ENCODE measurements at regions not wholly inside any gene's neighbourhood (a gene's known extent, or its start where the extent isn't known, plus 50 kb on each side); places are given as distances from the start of the nearest gene placed in this dataset.
"Not testable (repeated sequence)": the region's sequence is repeated elsewhere in the genome, so short reads cannot be mapped to it uniquely, and the experiment has no call there.

GRCh38 chr10:43845121-43845520 lies 196.4 kb upstream of the ZNF32 start:
- H3K9me3 ChIP-seq (ENCODE audit: severe bottlenecking), result no peaks in the 10 kb centered on the region
- no peak overlapping the region for H3K27ac ChIP-seq
- DNase-seq, result no peak
- H3K27me3 ChIP-seq (ENCODE audit: insufficient read depth, low read depth, severe bottlenecking), result peaks cover 7% of the 10 kb centered on the region
- no peaks in the 10 kb centered on the region for H3K36me3 ChIP-seq
- H3K4me3 ChIP-seq (ENCODE audit: low read depth, low read length), result no peak overlapping the region
- TF ChIP-seq CTCF (IDR thresholded peaks at IDR 0.05; ENCODE audit: low read depth, low read length), result no peak

GRCh38 chr10:43844221-43844620 lies 195.5 kb upstream of the ZNF32 start:
- no peaks in the 10 kb centered on the region for H3K9me3 ChIP-seq (ENCODE audit: severe bottlenecking)
- peaks cover 7% of the 10 kb centered on the region for H3K27me3 ChIP-seq (ENCODE audit: insufficient read depth, low read depth, severe bottlenecking)
- TF ChIP-seq CTCF (IDR thresholded peaks at IDR 0.05; ENCODE audit: low read depth, low read length), result no peak
- H3K36me3 ChIP-seq, result no peaks in the 10 kb centered on the region
- H3K27ac ChIP-seq, result no peak overlapping the region
- no peak for DNase-seq
- H3K4me3 ChIP-seq (ENCODE audit: low read depth, low read length), result no peak overlapping the region

GRCh38 chr10:43843321-43844101 lies 194.8 kb upstream of the ZNF32 start:
- peaks cover 7% of the 10 kb centered on the region for H3K27me3 ChIP-seq (ENCODE audit: insufficient read depth, low read depth, severe bottlenecking)
- no peaks in the 10 kb centered on the region for H3K9me3 ChIP-seq (ENCODE audit: severe bottlenecking)
- H3K36me3 ChIP-seq, result no peaks in the 10 kb centered on the region
- H3K27ac ChIP-seq, result no peak overlapping the region
- no peak for DNase-seq
- no peak for TF ChIP-seq CTCF (IDR thresholded peaks at IDR 0.05; ENCODE audit: low read depth, low read length)
- H3K4me3 ChIP-seq (ENCODE audit: low read depth, low read length), result no peak overlapping the region

GRCh38 chr10:43842496-43842895 lies 193.8 kb upstream of the ZNF32 start:
- H3K27ac ChIP-seq, result no peak overlapping the region

GRCh38 chr10:43842072-43842471 lies 193.4 kb upstream of the ZNF32 start:
- H3K27ac ChIP-seq, result no peak overlapping the region
- no peak for DNase-seq
- H3K36me3 ChIP-seq, result no peaks in the 10 kb centered on the region
- no peak overlapping the region for H3K4me3 ChIP-seq (ENCODE audit: low read depth, low read length)
- H3K27me3 ChIP-seq (ENCODE audit: insufficient read depth, low read depth, severe bottlenecking), result peaks cover 7% of the 10 kb centered on the region
- H3K9me3 ChIP-seq (ENCODE audit: severe bottlenecking), result no peaks in the 10 kb centered on the region
- TF ChIP-seq CTCF (IDR thresholded peaks at IDR 0.05; ENCODE audit: low read depth, low read length), result no peak

More at GRCh38 chr10:43842496-43842895, 193.8 kb upstream of the ZNF32 start:
- Histone ChIP-seq H3K4me3 (ENCODE audit: low read depth, low read length) (no peak overlapping the region), H3K27me3 (ENCODE audit: insufficient read depth, low read depth, severe bottlenecking) (peaks cover 7% of the 10 kb centered on the region), H3K36me3 (no peaks in the 10 kb centered on the region), H3K9me3 (ENCODE audit: severe bottlenecking) (no peaks in the 10 kb centered on the region)
- DNase-seq, result no peak
- TF ChIP-seq CTCF (IDR thresholded peaks at IDR 0.05; ENCODE audit: low read depth, low read length), result no peak

- H3K27ac ChIP-seq, result no peak overlapping the region
- no peak for DNase-seq
- no peak overlapping the region for H3K4me3 ChIP-seq (ENCODE audit: low read depth, low read length)
- H3K27me3 ChIP-seq (ENCODE audit: insufficient read depth, low read depth, severe bottlenecking), result peaks cover 7% of the 10 kb centered on the region
- H3K36me3 ChIP-seq, result no peaks in the 10 kb centered on the region
- peaks cover 3% of the 10 kb centered on the region for H3K9me3 ChIP-seq (ENCODE audit: severe bottlenecking)
- TF ChIP-seq CTCF (IDR thresholded peaks at IDR 0.05; ENCODE audit: low read depth, low read length), result no peak
Observed at GRCh38 chr10:43839973-43840372, 191.3 kb upstream of the ZNF32 start.

GRCh38 chr10:43834751-43835150 lies 186.1 kb upstream of the ZNF32 start:
- H3K9me3 ChIP-seq (ENCODE audit: severe bottlenecking); H3K36me3 ChIP-seq; H3K27ac ChIP-seq; H3K4me3 ChIP-seq (ENCODE audit: low read depth, low read length); H3K27me3 ChIP-seq (ENCODE audit: insufficient read depth, low read depth, severe bottlenecking); DNase-seq: not testable (repeated sequence)

All from WERI-Rb-1 (cell line).